ENCODE measurements at regions not wholly inside any gene's neighbourhood (a gene's known extent, or its start where the extent isn't known, plus 50 kb on each side); places are given as distances from the start of the nearest gene placed in this dataset.

- no peak overlapping the region for H2BK20ac ChIP-seq (ENCODE audit: low read length)
- H3K4me2 ChIP-seq (ENCODE audit: insufficient read depth in 1 of 2, low read depth in 2 of 2, low read length in 2 of 2), result no peak overlapping the region
- no peak overlapping the region for H2BK15ac ChIP-seq (ENCODE audit: low read length)
- no peak overlapping the region for H3K27ac ChIP-seq (ENCODE audit: low read depth, low read length)
- H3K79me2 ChIP-seq (ENCODE audit: control insufficient read depth in 1 of 2, insufficient read depth in 2 of 2, low read length in 2 of 2), result no peaks in the 10 kb centered on the region
- no peak overlapping the region for H3K18ac ChIP-seq (ENCODE audit: extremely low read depth, low read length)
- H3K23ac ChIP-seq (ENCODE audit: insufficient read length), result no peak overlapping the region
- ChIA-PET POLR2A (ENCODE audit: partially characterized antibody) (no interaction called here), CTCF (ENCODE audit: partially characterized antibody) (interaction anchor here (0.9 to 2.1 kb wide), 4 partner anchors 11 to 199 kb away, joined by 3 to 6 read pairs (median 4); no protein-coding TSS in a partner anchor)
- no peak overlapping the region for H3K4ac ChIP-seq (replicated peaks; ENCODE audit: insufficient read length, low read depth, low read length)
- no peaks in the 10 kb centered on the region for H3K23me2 ChIP-seq (ENCODE audit: low read depth, low read length)
- no peaks in the 10 kb centered on the region for H3K79me1 ChIP-seq (ENCODE audit: low read depth, low read length)
- no peak overlapping the region for H4K91ac ChIP-seq (replicated peaks; ENCODE audit: insufficient read length, low read length)
- H3K9ac ChIP-seq (replicated peaks in 1 of 4; ENCODE audit: extremely low read depth in 1 of 4, low read depth in 3 of 4, low read length in 3 of 4), result no peak overlapping the region
- H3K56ac ChIP-seq (replicated peaks; ENCODE audit: insufficient read length, low read depth, low read length), result no peak overlapping the region
- H2BK120ac ChIP-seq (replicated peaks; ENCODE audit: low read depth, low read length), result no peak overlapping the region
- H2BK12ac ChIP-seq (ENCODE audit: low read depth, low read length), result no peak overlapping the region
- H4K5ac ChIP-seq (ENCODE audit: insufficient read length, low read depth, low read length), result no peak overlapping the region
- peaks cover 2 to 10% (median 4%) of the 10 kb centered on the region in 4 experiments; a peak in 3 of 7 replicates for H3K4me1 ChIP-seq (replicated peaks in 1 of 4; ENCODE audit: control insufficient read depth in 3 of 4, insufficient read depth in 4 of 4, low read length in 3 of 4)
- H3K27me3 ChIP-seq (replicated peaks in 1 of 4; ENCODE audit: control insufficient read depth in 3 of 4, extremely low read depth in 1 of 4, insufficient read depth in 3 of 4, low read length in 3 of 4), result no peaks in the 10 kb centered on the region
- no peak overlapping the region for H3K4me3 ChIP-seq (ENCODE audit: extremely low read depth in 1 of 4, insufficient read depth in 2 of 4, low read depth in 3 of 4, low read length in 4 of 4)
- WGBS, 2 experiments (ENCODE audit: extremely low coverage in 1 of 2, insufficient coverage in 1 of 2, insufficient read length in 1 of 2, insufficient replicate concordance in 2 of 2, low coverage in 1 of 2, low lambda C conversion rate in 2 of 2, missing lambda C conversion rate in 1 of 2), result 92% methylated on average over 2 of the region's 2 CpGs; no CpG with 5 or more reads in 1 of the 2 experiments
- no peak for TF ChIP-seq TCF12 (IDR thresholded peaks at IDR 0.05; ENCODE audit: low read depth, low read length)
- no peak for TF ChIP-seq SRF (IDR thresholded peaks at IDR 0.05; ENCODE audit: low read depth, low read length)
- TF ChIP-seq RNF2 (IDR thresholded peaks at IDR 0.05; ENCODE audit: borderline replicate concordance, low read depth, low read length, missing control alignments, poor library complexity, severe bottlenecking), result no peak
- no peak for TF ChIP-seq GABPA (IDR thresholded peaks at IDR 0.05; ENCODE audit: borderline replicate concordance, insufficient read depth, low read length)
- no peak for TF ChIP-seq BRCA1 (IDR thresholded peaks at IDR 0.05; ENCODE audit: low read depth, low read length)
- no peak for TF ChIP-seq ATF2 (IDR thresholded peaks at IDR 0.05; ENCODE audit: low read length)
- TF ChIP-seq CBX8 (IDR thresholded peaks at IDR 0.05; ENCODE audit: borderline replicate concordance, low read depth, low read length), result no peak
- TF ChIP-seq USF2 (IDR thresholded peaks at IDR 0.05; ENCODE audit: low read length), result no peak
- no peak for TF ChIP-seq HDAC2 (IDR thresholded peaks at IDR 0.05; ENCODE audit: borderline replicate concordance in 1 of 2, low read depth in 2 of 2, low read length in 2 of 2)
- no peak for TF ChIP-seq TAF1 (IDR thresholded peaks at IDR 0.05; ENCODE audit: low read depth, low read length)
- no peak overlapping the region for H2AFZ ChIP-seq (ENCODE audit: low read length)
- H3K9me3 ChIP-seq (ENCODE audit: insufficient read depth in 2 of 2, low read depth in 1 of 2, low read length in 1 of 2), result no peaks in the 10 kb centered on the region
- no peak overlapping the region for H2AK5ac ChIP-seq (ENCODE audit: low read depth, low read length)
- H4K20me1 ChIP-seq (replicated peaks in 1 of 2; ENCODE audit: control insufficient read depth in 1 of 2, insufficient read depth in 2 of 2, low read length in 2 of 2), result no peaks in the 10 kb centered on the region
- no peak overlapping the region for H3K14ac ChIP-seq (ENCODE audit: insufficient read length)
- no peak overlapping the region for H2BK5ac ChIP-seq (ENCODE audit: low read depth, low read length)
- no peak overlapping the region for H4K8ac ChIP-seq (ENCODE audit: extremely low read depth, insufficient read depth, low read length)
- no peak for FAIRE-seq
- H3K36me3 ChIP-seq (ENCODE audit: control insufficient read depth in 2 of 4, insufficient read depth in 4 of 4, low read length in 3 of 4), result no peaks in the 10 kb centered on the region
- no peak for DNase-seq (ENCODE audit: low read depth in 1 of 2, low spot score in 2 of 2)
Measured at GRCh38 chr2:172262486-172262885, 159.8 kb upstream of the DLX2 start.
